ENCODE measurements at regions not wholly inside any gene's neighbourhood (a gene's known extent, or its start where the extent isn't known, plus 50 kb on each side); places are given as distances from the start of the nearest gene placed in this dataset.
A peak's percentile ranks its signal among the peaks of the same experiment; 100 is the strongest.
"Not testable (repeated sequence)": the region's sequence is repeated elsewhere in the genome, so short reads cannot be mapped to it uniquely, and the experiment has no call there.

DNA sequence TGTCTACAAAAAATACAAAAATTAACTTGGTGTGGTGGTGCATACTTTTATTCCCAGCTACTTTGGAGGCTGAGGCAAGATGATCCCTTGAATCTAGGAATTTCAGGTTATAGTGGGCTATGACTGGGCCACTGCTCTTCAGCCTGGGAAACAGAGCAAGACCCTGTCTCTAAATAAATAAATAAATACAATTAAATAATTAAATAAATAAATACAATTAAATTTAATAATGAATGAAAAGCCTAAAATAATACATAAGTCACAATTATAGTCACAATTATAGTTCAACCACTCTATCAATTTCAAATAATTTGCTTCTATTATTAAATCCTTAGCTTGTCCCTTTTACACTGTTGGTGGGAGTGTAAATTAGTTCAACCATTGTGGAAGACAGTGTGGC is 146.4 kb upstream of the RFC3 start:
- no peak overlapping the region for H3K9ac ChIP-seq (ENCODE audit: low read length)
- H3K4ac ChIP-seq (ENCODE audit: low read depth in 1 of 2, low read length in 2 of 2) = no peak overlapping the region
- no peak overlapping the region for H2AK5ac ChIP-seq (ENCODE audit: low read length, severe bottlenecking)
- no peak overlapping the region for H4K8ac ChIP-seq (ENCODE audit: low read length)
- no peak overlapping the region for H3K18ac ChIP-seq (ENCODE audit: low read depth in 1 of 2, low read length in 2 of 2)
- DNase-seq = no peak
- H2AFZ ChIP-seq (ENCODE audit: low read depth, low read length) = no peak overlapping the region
- H2BK12ac ChIP-seq (ENCODE audit: low read length in 2 of 2) = no peak overlapping the region
- H3K36me3 ChIP-seq (ENCODE audit: control insufficient read depth in 1 of 2, insufficient read depth in 2 of 2, low read depth in 1 of 2, low read length in 2 of 2) = no peaks in the 10 kb centered on the region
- no peak overlapping the region for H2BK120ac ChIP-seq (ENCODE audit: low read depth, low read length)
- H3K4me1 ChIP-seq (ENCODE audit: control insufficient read depth, insufficient read depth, low read depth, low read length) = peaks cover 1% of the 10 kb centered on the region
- no peaks in the 10 kb centered on the region for H3K9me3 ChIP-seq (ENCODE audit: control insufficient read depth, low read length)
- no peak overlapping the region for H4K91ac ChIP-seq (ENCODE audit: low read length)
- H3K4me2 ChIP-seq (ENCODE audit: low read length, poor library complexity, severe bottlenecking) = no peak overlapping the region
- H2BK15ac ChIP-seq (ENCODE audit: low read depth, poor library complexity, severe bottlenecking) = no peak overlapping the region
- H3K27ac ChIP-seq (ENCODE audit: low read length, poor library complexity, severe bottlenecking) = no peak overlapping the region
- no peak overlapping the region for H2BK5ac ChIP-seq (ENCODE audit: low read depth, low read length, poor library complexity, severe bottlenecking)
- H3K23ac ChIP-seq (ENCODE audit: low read length in 2 of 2) = no peak overlapping the region
- H3K79me1 ChIP-seq (replicated peaks; ENCODE audit: low read length, poor library complexity, severe bottlenecking) = no peaks in the 10 kb centered on the region
- H3K4me3 ChIP-seq (ENCODE audit: insufficient read depth in 1 of 2, low read depth in 1 of 2, low read length in 2 of 2) = no peak overlapping the region
- H3K14ac ChIP-seq (ENCODE audit: low read length in 2 of 2) = no peak overlapping the region
- H3K27me3 ChIP-seq (ENCODE audit: control insufficient read depth in 1 of 2, insufficient read depth in 1 of 2, low read length in 2 of 2) = no peaks in the 10 kb centered on the region

GRCh38 chr13:33672022-33672421 is 145.9 kb upstream of the RFC3 start:
- not testable (repeated sequence) for DNase-seq; H2BK120ac ChIP-seq (ENCODE audit: low read depth, low read length); H3K9me3 ChIP-seq (ENCODE audit: control insufficient read depth, low read length); H3K23ac ChIP-seq (ENCODE audit: low read length in 2 of 2); H3K27ac ChIP-seq (ENCODE audit: low read length, poor library complexity, severe bottlenecking); H3K4ac ChIP-seq (ENCODE audit: low read depth in 1 of 2, low read length in 2 of 2); H3K18ac ChIP-seq (ENCODE audit: low read depth in 1 of 2, low read length in 2 of 2); H2AK5ac ChIP-seq (ENCODE audit: low read length, severe bottlenecking); H4K91ac ChIP-seq (ENCODE audit: low read length); H2BK5ac ChIP-seq (ENCODE audit: low read depth, low read length, poor library complexity, severe bottlenecking); H3K4me1 ChIP-seq (ENCODE audit: control insufficient read depth, insufficient read depth, low read depth, low read length); H2BK12ac ChIP-seq (ENCODE audit: low read length in 2 of 2); H2BK15ac ChIP-seq (ENCODE audit: low read depth, poor library complexity, severe bottlenecking); H3K4me2 ChIP-seq (ENCODE audit: low read length, poor library complexity, severe bottlenecking); H3K79me1 ChIP-seq (replicated peaks; ENCODE audit: low read length, poor library complexity, severe bottlenecking); H3K27me3 ChIP-seq (ENCODE audit: control insufficient read depth in 1 of 2, insufficient read depth in 1 of 2, low read length in 2 of 2); H3K4me3 ChIP-seq (ENCODE audit: insufficient read depth in 1 of 2, low read depth in 1 of 2, low read length in 2 of 2); H2AFZ ChIP-seq (ENCODE audit: low read depth, low read length); H3K9ac ChIP-seq (ENCODE audit: low read length); H3K14ac ChIP-seq (ENCODE audit: low read length in 2 of 2); H3K36me3 ChIP-seq (ENCODE audit: control insufficient read depth in 1 of 2, insufficient read depth in 2 of 2, low read depth in 1 of 2, low read length in 2 of 2); H4K8ac ChIP-seq (ENCODE audit: low read length)

DNA sequence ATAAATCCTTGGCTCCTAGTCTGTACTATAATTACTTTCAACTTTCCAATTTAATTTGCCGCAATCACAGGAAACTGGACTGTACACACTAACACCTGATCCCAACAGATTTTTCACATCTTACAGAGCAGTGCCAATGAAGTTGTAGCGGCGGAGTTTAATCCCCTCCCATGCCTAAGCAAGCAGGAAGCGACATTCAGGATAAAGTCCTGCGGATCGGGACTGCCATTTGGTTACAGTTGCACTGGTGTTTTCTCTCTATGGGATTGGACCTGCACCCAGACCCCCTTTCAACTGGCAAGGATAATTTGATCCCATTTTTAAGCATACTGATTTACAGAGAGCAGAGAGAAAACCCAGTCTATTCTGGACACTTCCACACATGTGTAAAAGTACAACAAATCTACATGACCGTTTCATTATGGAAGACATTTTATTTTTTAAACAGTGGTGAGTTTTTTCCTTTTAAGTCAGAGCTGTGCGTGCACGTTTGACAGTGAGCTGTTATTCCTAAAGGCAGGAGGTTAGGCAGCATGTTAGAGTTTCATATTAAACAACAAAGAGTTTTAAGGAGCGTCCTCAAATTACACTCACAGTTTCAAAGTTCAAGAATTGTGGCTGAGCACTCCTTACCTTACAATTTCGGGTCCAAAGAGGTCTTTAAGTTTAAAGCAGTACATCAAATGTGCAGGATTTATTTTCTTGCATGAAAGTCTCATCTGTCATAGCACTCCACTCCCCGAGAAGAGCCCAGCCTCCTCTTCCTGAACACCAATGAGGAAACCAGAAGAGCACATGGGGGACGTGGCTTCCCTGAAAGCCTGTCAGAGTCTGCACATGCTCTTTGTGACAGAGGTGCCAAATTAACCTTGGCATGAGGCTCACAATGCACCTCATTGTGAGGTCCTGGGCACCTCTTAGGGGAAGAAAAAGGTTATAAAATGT is 141.6 kb upstream of the RFC3 start:
- no peak overlapping the region for H3K27ac ChIP-seq (ENCODE audit: low read length, poor library complexity, severe bottlenecking)
- no peak overlapping the region for H2BK15ac ChIP-seq (ENCODE audit: low read depth, poor library complexity, severe bottlenecking)
- H3K9ac ChIP-seq (ENCODE audit: low read length) = peak overlapping the region; percentile 74
- H3K18ac ChIP-seq (ENCODE audit: low read depth in 1 of 2, low read length in 2 of 2) = no peak overlapping the region
- no peak overlapping the region for H2AFZ ChIP-seq (ENCODE audit: low read depth, low read length)
- H3K79me1 ChIP-seq (replicated peaks; ENCODE audit: low read length, poor library complexity, severe bottlenecking) = no peaks in the 10 kb centered on the region
- no peak overlapping the region for H3K4me2 ChIP-seq (ENCODE audit: low read length, poor library complexity, severe bottlenecking)
- H3K14ac ChIP-seq (ENCODE audit: low read length in 2 of 2) = no peak overlapping the region
- no peak overlapping the region for H2AK5ac ChIP-seq (ENCODE audit: low read length, severe bottlenecking)
- H3K36me3 ChIP-seq (ENCODE audit: control insufficient read depth in 1 of 2, insufficient read depth in 2 of 2, low read depth in 1 of 2, low read length in 2 of 2) = no peaks in the 10 kb centered on the region
- WGBS = 72% methylated on average over 12 of the region's 13 CpGs
- H2BK12ac ChIP-seq (ENCODE audit: low read length in 2 of 2) = no peak overlapping the region
- DNase-seq = peak; percentile 22
- peaks cover 4% of the 10 kb centered on the region for H3K4me1 ChIP-seq (ENCODE audit: control insufficient read depth, insufficient read depth, low read depth, low read length)
- H3K4ac ChIP-seq (ENCODE audit: low read depth in 1 of 2, low read length in 2 of 2) = no peak overlapping the region
- H3K4me3 ChIP-seq (ENCODE audit: insufficient read depth in 1 of 2, low read depth in 1 of 2, low read length in 2 of 2) = peak overlapping the region in 1 of 2 experiments; percentile 78
- H4K8ac ChIP-seq (ENCODE audit: low read length) = no peak overlapping the region
- H2BK5ac ChIP-seq (ENCODE audit: low read depth, low read length, poor library complexity, severe bottlenecking) = no peak overlapping the region
- H3K27me3 ChIP-seq (ENCODE audit: control insufficient read depth in 1 of 2, insufficient read depth in 1 of 2, low read length in 2 of 2) = no peaks in the 10 kb centered on the region
- no peak overlapping the region for H4K91ac ChIP-seq (ENCODE audit: low read length)
- H2BK120ac ChIP-seq (ENCODE audit: low read depth, low read length) = no peak overlapping the region
- no peak overlapping the region for H3K23ac ChIP-seq (ENCODE audit: low read length in 2 of 2)
- H3K9me3 ChIP-seq (ENCODE audit: control insufficient read depth, low read length) = no peaks in the 10 kb centered on the region

DNA sequence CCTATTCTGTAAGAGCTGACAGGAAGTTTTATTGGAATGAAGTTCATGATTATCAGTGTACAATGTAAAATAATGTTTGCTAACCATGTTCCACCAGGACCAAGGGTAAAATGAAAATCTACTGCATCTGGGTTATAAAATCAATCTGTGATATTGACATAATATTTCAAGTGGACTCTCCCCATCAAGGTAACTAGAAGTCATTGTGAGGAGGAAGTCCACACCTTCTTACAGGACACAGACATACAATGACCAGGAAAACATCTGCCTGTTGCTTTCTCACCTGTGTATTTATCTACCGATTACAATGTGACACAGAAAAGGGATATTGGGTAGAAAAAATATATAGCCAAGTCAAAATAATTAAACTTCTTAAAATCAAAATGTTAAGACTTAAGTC is 140.7 kb upstream of the RFC3 start:
- peaks cover 4% of the 10 kb centered on the region for H3K4me1 ChIP-seq (ENCODE audit: control insufficient read depth, insufficient read depth, low read depth, low read length)
- H2BK12ac ChIP-seq (ENCODE audit: low read length in 2 of 2) = no peak overlapping the region
- no peak overlapping the region for H3K4me2 ChIP-seq (ENCODE audit: low read length, poor library complexity, severe bottlenecking)
- no peak overlapping the region for H2BK5ac ChIP-seq (ENCODE audit: low read depth, low read length, poor library complexity, severe bottlenecking)
- no peak overlapping the region for H4K91ac ChIP-seq (ENCODE audit: low read length)
- H2AK5ac ChIP-seq (ENCODE audit: low read length, severe bottlenecking) = no peak overlapping the region
- no peak overlapping the region for H2BK120ac ChIP-seq (ENCODE audit: low read depth, low read length)
- H3K14ac ChIP-seq (ENCODE audit: low read length in 2 of 2) = no peak overlapping the region
- no peak overlapping the region for H3K27ac ChIP-seq (ENCODE audit: low read length, poor library complexity, severe bottlenecking)
- no peaks in the 10 kb centered on the region for H3K9me3 ChIP-seq (ENCODE audit: control insufficient read depth, low read length)
- H4K8ac ChIP-seq (ENCODE audit: low read length) = no peak overlapping the region
- no peaks in the 10 kb centered on the region for H3K27me3 ChIP-seq (ENCODE audit: control insufficient read depth in 1 of 2, insufficient read depth in 1 of 2, low read length in 2 of 2)
- H3K4me3 ChIP-seq (ENCODE audit: insufficient read depth in 1 of 2, low read depth in 1 of 2, low read length in 2 of 2) = no peak overlapping the region
- H3K4ac ChIP-seq (ENCODE audit: low read depth in 1 of 2, low read length in 2 of 2) = no peak overlapping the region
- no peak for DNase-seq
- H2AFZ ChIP-seq (ENCODE audit: low read depth, low read length) = no peak overlapping the region
- no peaks in the 10 kb centered on the region for H3K36me3 ChIP-seq (ENCODE audit: control insufficient read depth in 1 of 2, insufficient read depth in 2 of 2, low read depth in 1 of 2, low read length in 2 of 2)
- no CpG with 5 or more reads among the region's 1 CpG for WGBS
- H3K79me1 ChIP-seq (replicated peaks; ENCODE audit: low read length, poor library complexity, severe bottlenecking) = no peaks in the 10 kb centered on the region
- H3K23ac ChIP-seq (ENCODE audit: low read length in 2 of 2) = no peak overlapping the region
- no peak overlapping the region for H2BK15ac ChIP-seq (ENCODE audit: low read depth, poor library complexity, severe bottlenecking)
- H3K18ac ChIP-seq (ENCODE audit: low read depth in 1 of 2, low read length in 2 of 2) = no peak overlapping the region
- H3K9ac ChIP-seq (ENCODE audit: low read length) = peak overlapping the region; percentile 74
